Suprapubic skin (tissue), 4 donors: ENCODE measurements at regions not wholly inside any gene's neighbourhood (a gene's known extent, or its start where the extent isn't known, plus 50 kb on each side); places are given as distances from the start of the nearest gene placed in this dataset.

Experiments
- EP300 ChIP-seq: sonication (generic); formaldehyde crosslinking; IDR thresholded peaks from one replicate; pipeline ENCODE4 v1.6.1; 2017; ENCODE audit warnings: antibody characterized with exemption
- POLR2A ChIP-seq, 2 donors: fragments of 450-650 bp; IDR thresholded peaks; one replicate each; pipeline ENCODE4 v1.6.1; 2017; ENCODE audit warnings: antibody characterized with exemption in 2 of 2, mild to moderate bottlenecking in 2 of 2, moderate library complexity in 2 of 2
- POLR2AphosphoS5 ChIP-seq, 3 donors: sonication (generic); formaldehyde crosslinking; IDR thresholded peaks; one replicate each; pipeline ENCODE4 v1.6.1; 2017; ENCODE audit warnings: antibody characterized with exemption in 3 of 3
- TF ChIP-seq, protein P1 (sequence below), 2 donors: fragments of 200-600 bp in 1 of 2; fragments of 450-650 bp in 1 of 2; sonication (generic) in 1 of 2; IDR thresholded peaks; one replicate each; pipeline ENCODE4 v1.5.1; 2016 to 2019; ENCODE audit warnings: antibody characterized with exemption in 2 of 2, mild to moderate bottlenecking in 1 of 2, moderate library complexity in 1 of 2

DNA sequence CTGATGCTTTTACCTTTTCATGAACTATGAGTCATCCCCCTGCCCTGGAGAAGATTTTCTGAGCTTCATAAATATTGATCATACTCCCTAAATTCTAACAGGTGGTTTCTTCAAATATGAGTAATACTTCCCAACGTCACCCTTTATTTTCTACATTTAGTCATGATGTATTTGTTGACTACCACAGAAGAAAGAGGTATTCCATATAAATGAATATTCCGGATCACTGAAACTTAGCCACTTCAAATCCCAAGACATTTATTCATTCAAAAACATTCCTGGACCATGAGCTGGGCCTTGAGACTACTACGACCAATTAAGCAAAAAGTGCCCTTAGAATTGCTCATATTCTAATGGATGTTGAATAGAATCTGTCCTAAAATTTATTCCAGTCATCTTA is 395.8 kb upstream of the NPVF start:
- TF ChIP-seq, protein P1, sequence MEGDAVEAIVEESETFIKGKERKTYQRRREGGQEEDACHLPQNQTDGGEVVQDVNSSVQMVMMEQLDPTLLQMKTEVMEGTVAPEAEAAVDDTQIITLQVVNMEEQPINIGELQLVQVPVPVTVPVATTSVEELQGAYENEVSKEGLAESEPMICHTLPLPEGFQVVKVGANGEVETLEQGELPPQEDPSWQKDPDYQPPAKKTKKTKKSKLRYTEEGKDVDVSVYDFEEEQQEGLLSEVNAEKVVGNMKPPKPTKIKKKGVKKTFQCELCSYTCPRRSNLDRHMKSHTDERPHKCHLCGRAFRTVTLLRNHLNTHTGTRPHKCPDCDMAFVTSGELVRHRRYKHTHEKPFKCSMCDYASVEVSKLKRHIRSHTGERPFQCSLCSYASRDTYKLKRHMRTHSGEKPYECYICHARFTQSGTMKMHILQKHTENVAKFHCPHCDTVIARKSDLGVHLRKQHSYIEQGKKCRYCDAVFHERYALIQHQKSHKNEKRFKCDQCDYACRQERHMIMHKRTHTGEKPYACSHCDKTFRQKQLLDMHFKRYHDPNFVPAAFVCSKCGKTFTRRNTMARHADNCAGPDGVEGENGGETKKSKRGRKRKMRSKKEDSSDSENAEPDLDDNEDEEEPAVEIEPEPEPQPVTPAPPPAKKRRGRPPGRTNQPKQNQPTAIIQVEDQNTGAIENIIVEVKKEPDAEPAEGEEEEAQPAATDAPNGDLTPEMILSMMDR (IDR thresholded peaks at IDR 0.05): no peak
- no peak for TF ChIP-seq POLR2A (IDR thresholded peaks at IDR 0.05)
- no peak for TF ChIP-seq EP300
- no peak for TF ChIP-seq POLR2AphosphoS5 (IDR thresholded peaks at IDR 0.05)
